ENCODE measurements at regions not wholly inside any gene's neighbourhood (a gene's known extent, or its start where the extent isn't known, plus 50 kb on each side); places are given as distances from the start of the nearest gene placed in this dataset.

GRCh38 chr18:51438797-51439350 is 241.4 kb upstream of the MEX3C start:
- no peak for DNase-seq
- Histone ChIP-seq H3K9ac (ENCODE audit: insufficient read depth in 1 of 2, low read length in 2 of 2) (no peak overlapping the region), H3K9me3 (ENCODE audit: control insufficient read depth in 4 of 4, insufficient read depth in 3 of 4, low read length in 3 of 4) (no peaks in the 10 kb centered on the region), H3K4me3 (no peak overlapping the region), H3K36me3 (ENCODE audit: control insufficient read depth in 4 of 4, insufficient read depth in 4 of 4, low read length in 4 of 4) (no peaks in the 10 kb centered on the region), H3K27me3 (ENCODE audit: control insufficient read depth in 3 of 3, insufficient read depth in 3 of 3, low read length in 2 of 3) (no peaks in the 10 kb centered on the region), H3K4me1 (ENCODE audit: control insufficient read depth in 5 of 5, insufficient read depth in 5 of 5, low read length in 5 of 5) (no peaks in the 10 kb centered on the region), H3K27ac (ENCODE audit: low read depth in 1 of 2, low read length in 1 of 2) (no peak overlapping the region)
- no peak for TF ChIP-seq CTCF (IDR thresholded peaks at IDR 0.05; ENCODE audit: control extremely low read depth, extremely low read depth)
- no peak for ATAC-seq (ENCODE audit: insufficient read depth, low FRiP score)

- Histone ChIP-seq H3K9me3 (ENCODE audit: control insufficient read depth in 4 of 4, insufficient read depth in 3 of 4, low read length in 3 of 4) (no peaks in the 10 kb centered on the region), H3K27me3 (ENCODE audit: control insufficient read depth in 3 of 3, insufficient read depth in 3 of 3, low read length in 2 of 3) (no peaks in the 10 kb centered on the region), H3K9ac (ENCODE audit: insufficient read depth in 1 of 2, low read length in 2 of 2) (no peak overlapping the region), H3K4me3 (no peak overlapping the region), H3K36me3 (ENCODE audit: control insufficient read depth in 4 of 4, insufficient read depth in 4 of 4, low read length in 4 of 4) (no peaks in the 10 kb centered on the region), H3K27ac (ENCODE audit: low read depth in 1 of 2, low read length in 1 of 2) (no peak overlapping the region), H3K4me1 (ENCODE audit: control insufficient read depth in 5 of 5, insufficient read depth in 5 of 5, low read length in 5 of 5) (no peaks in the 10 kb centered on the region)
- no peak for TF ChIP-seq CTCF (IDR thresholded peaks at IDR 0.05; ENCODE audit: control extremely low read depth, extremely low read depth)
- no peak for ATAC-seq (ENCODE audit: insufficient read depth, low FRiP score)
- no peak for DNase-seq
Measured at GRCh38 chr18:51442012-51442411, 244.5 kb upstream of the MEX3C start.

GRCh38 chr18:51446571-51447210 is 249.2 kb upstream of the MEX3C start:
- no peak overlapping the region for H3K27ac ChIP-seq (ENCODE audit: low read depth in 1 of 2, low read length in 1 of 2)
- H3K4me1 ChIP-seq (ENCODE audit: control insufficient read depth in 5 of 5, insufficient read depth in 5 of 5, low read length in 5 of 5): no peaks in the 10 kb centered on the region
- no peak for TF ChIP-seq CTCF (IDR thresholded peaks at IDR 0.05; ENCODE audit: control extremely low read depth, extremely low read depth)
- WGBS, 2 donors: 86 to 87% methylated on average over 2 of the region's 2 CpGs
- peaks cover 0 to 2% (median 0%) of the 10 kb centered on the region in 4 donors for H3K9me3 ChIP-seq (ENCODE audit: control insufficient read depth in 4 of 4, insufficient read depth in 3 of 4, low read length in 3 of 4)
- H3K4me3 ChIP-seq: no peak overlapping the region
- H3K36me3 ChIP-seq (ENCODE audit: control insufficient read depth in 4 of 4, insufficient read depth in 4 of 4, low read length in 4 of 4): no peaks in the 10 kb centered on the region
- no peak for DNase-seq
- H3K27me3 ChIP-seq (ENCODE audit: control insufficient read depth in 3 of 3, insufficient read depth in 3 of 3, low read length in 2 of 3): no peaks in the 10 kb centered on the region
- no peak for ATAC-seq (ENCODE audit: insufficient read depth, low FRiP score)
- no peak overlapping the region for H3K9ac ChIP-seq (ENCODE audit: insufficient read depth in 1 of 2, low read length in 2 of 2)

Measured in lung (tissue), 11 donors.